Astrocyte of the spinal cord (primary cell): ENCODE measurements at regions not wholly inside any gene's neighbourhood (a gene's known extent, or its start where the extent isn't known, plus 50 kb on each side); places are given as distances from the start of the nearest gene placed in this dataset.

Experiments used
- DNase-seq: peaks from one replicate; pipeline ENCODE4 v3.0.0; 2011; ENCODE audit warnings: low read depth, low spot score
- H3K4me3 ChIP-seq: 2 replicates; pipeline ENCODE4 v1.5.1; 2011; ENCODE audit warnings: low read depth, mild to moderate bottlenecking, low read length, moderate library complexity
- CTCF ChIP-seq: IDR thresholded peaks from 2 replicates; pipeline ENCODE4 v1.5.1; 2012; ENCODE audit warnings: low read depth, mild to moderate bottlenecking, low read length, inconsistent platforms
- in situ Hi-C: cut with HindIII; loops from 2 replicates; pipeline ENCODE4 v1.10.0; 2017; ENCODE audit warnings: low sequenced_read_pairs

GRCh38 chr12:124694250-124694649 lies 126.8 kb upstream of the NCOR2 start:
- H3K4me3 ChIP-seq = no peak overlapping the region
- DNase-seq = no peak
- in situ Hi-C loops = no loop called here
- TF ChIP-seq CTCF = no peak

GRCh38 chr12:124693111-124693723 lies 125.8 kb upstream of the NCOR2 start:
- no peak overlapping the region for H3K4me3 ChIP-seq
- DNase-seq = no peak
- in situ Hi-C loops = no loop called here
- no peak for TF ChIP-seq CTCF

- DNase-seq = no peak
- TF ChIP-seq CTCF = no peak
- in situ Hi-C loops = no loop called here
- H3K4me3 ChIP-seq = no peak overlapping the region
These were observed 125.0 kb upstream of the NCOR2 start for GRCh38 chr12:124692443-124692842.

GRCh38 chr12:124691429-124691828 lies 124.0 kb upstream of the NCOR2 start:
- DNase-seq = no peak
- no peak overlapping the region for H3K4me3 ChIP-seq
- TF ChIP-seq CTCF = no peak
- in situ Hi-C loops = no loop called here

- TF ChIP-seq CTCF = no peak
- in situ Hi-C loops = no loop called here
- no peak overlapping the region for H3K4me3 ChIP-seq
- no peak for DNase-seq
These were observed 122.2 kb upstream of the NCOR2 start for GRCh38 chr12:124689631-124690030.

GRCh38 chr12:124688356-124688992 lies 121.1 kb upstream of the NCOR2 start:
- H3K4me3 ChIP-seq = no peak overlapping the region
- in situ Hi-C loops = no loop called here
- no peak for DNase-seq
- no peak for TF ChIP-seq CTCF
